ENCODE measurements at regions not wholly inside any gene's neighbourhood (a gene's known extent, or its start where the extent isn't known, plus 50 kb on each side); places are given as distances from the start of the nearest gene placed in this dataset.

DNA sequence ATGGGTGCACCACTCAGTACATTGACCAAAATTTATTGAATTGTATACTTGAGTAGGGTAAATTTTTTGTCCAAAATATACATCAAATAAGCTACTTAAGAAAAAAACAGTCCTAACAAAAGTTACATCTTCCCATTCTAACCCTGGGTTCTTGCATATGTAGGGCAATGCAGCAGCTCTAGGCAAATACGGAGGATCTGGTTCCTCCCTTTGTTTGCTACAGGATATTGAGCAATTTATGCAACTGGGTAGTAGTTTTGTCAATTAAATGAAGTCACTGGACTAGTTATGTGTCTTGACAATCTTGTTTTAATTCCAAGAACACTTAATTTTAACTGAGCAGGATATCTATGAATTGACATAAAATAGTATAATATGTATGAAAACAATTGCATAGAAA, 1507.2 kb upstream of the PIK3C3 start:
- TF ChIP-seq POLR2A (IDR thresholded peaks at IDR 0.05), result no peak
- TF ChIP-seq, protein P1, sequence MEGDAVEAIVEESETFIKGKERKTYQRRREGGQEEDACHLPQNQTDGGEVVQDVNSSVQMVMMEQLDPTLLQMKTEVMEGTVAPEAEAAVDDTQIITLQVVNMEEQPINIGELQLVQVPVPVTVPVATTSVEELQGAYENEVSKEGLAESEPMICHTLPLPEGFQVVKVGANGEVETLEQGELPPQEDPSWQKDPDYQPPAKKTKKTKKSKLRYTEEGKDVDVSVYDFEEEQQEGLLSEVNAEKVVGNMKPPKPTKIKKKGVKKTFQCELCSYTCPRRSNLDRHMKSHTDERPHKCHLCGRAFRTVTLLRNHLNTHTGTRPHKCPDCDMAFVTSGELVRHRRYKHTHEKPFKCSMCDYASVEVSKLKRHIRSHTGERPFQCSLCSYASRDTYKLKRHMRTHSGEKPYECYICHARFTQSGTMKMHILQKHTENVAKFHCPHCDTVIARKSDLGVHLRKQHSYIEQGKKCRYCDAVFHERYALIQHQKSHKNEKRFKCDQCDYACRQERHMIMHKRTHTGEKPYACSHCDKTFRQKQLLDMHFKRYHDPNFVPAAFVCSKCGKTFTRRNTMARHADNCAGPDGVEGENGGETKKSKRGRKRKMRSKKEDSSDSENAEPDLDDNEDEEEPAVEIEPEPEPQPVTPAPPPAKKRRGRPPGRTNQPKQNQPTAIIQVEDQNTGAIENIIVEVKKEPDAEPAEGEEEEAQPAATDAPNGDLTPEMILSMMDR (IDR thresholded peaks at IDR 0.05), result no peak

Measured in testis (tissue), 2 donors.